ENCODE measurements at regions not wholly inside any gene's neighbourhood (a gene's known extent, or its start where the extent isn't known, plus 50 kb on each side); places are given as distances from the start of the nearest gene placed in this dataset.

GRCh38 chr12:4220536-4221257 lies 52.9 kb upstream of the CCND2 start:
- H3K4me1 Mint-ChIP-seq = peaks cover 9% of the 10 kb centered on the region; the same call in 2 of the 3 replicates
- Histone ChIP-seq H4K20me1 (replicated peaks; ENCODE audit: insufficient read depth) (no peaks in the 10 kb centered on the region), H3K36me3 (ENCODE audit: insufficient read depth) (no peaks in the 10 kb centered on the region), H3K4me1 (ENCODE audit: insufficient read depth) (peaks cover 11% of the 10 kb centered on the region; the same call in 1 of the 2 replicates), H3K79me2 (replicated peaks; ENCODE audit: insufficient read depth) (no peaks in the 10 kb centered on the region), H3K4me3 (no peak overlapping the region), H3K27ac (ENCODE audit: low read depth) (no peak overlapping the region), H3F3A (replicated peaks; ENCODE audit: low read depth) (no peaks in the 10 kb centered on the region), H2AFZ (peak overlapping the region; percentile 78; the same call in 1 of the 2 replicates), H3K27me3 (ENCODE audit: insufficient read depth) (no peaks in the 10 kb centered on the region), H3K4me2 (no peak overlapping the region), H3K9me2 (ENCODE audit: insufficient read depth) (no peaks in the 10 kb centered on the region; the same call in none of the 2 replicates)
- DNase-seq (ENCODE audit: low spot score) = no peak
- H3K4me3 Mint-ChIP-seq = no peak overlapping the region
- no peaks in the 10 kb centered on the region for H3K36me3 Mint-ChIP-seq (ENCODE audit: low read depth)
- H3K27me3 Mint-ChIP-seq (ENCODE audit: insufficient read depth, low read depth, poor library complexity) = peaks cover 12% of the 10 kb centered on the region
- ATAC-seq = no peak
- no peak overlapping the region for H3K27ac Mint-ChIP-seq
- TF ChIP-seq EZH2 (IDR thresholded peaks at IDR 0.05; ENCODE audit: low read depth, unreplicated experiment) (no peak), ZNF462 (CRISPR knock-in tag; IDR thresholded peaks at IDR 0.05) (no peak), CREB1 (CRISPR knock-in tag; IDR thresholded peaks at IDR 0.05; ENCODE audit: low read depth) (no peak), POLR2AphosphoS5 (IDR thresholded peaks at IDR 0.05; ENCODE audit: low read depth) (no peak), EZH2phosphoT487 (IDR thresholded peaks at IDR 0.05; ENCODE audit: unreplicated experiment) (no peak), ZNF114 (CRISPR knock-in tag; IDR thresholded peaks at IDR 0.05) (no peak), ZNF331 (CRISPR knock-in tag; IDR thresholded peaks at IDR 0.05; ENCODE audit: low read depth) (no peak), CTCF (conservative IDR thresholded peaks at IDR 0.05; ENCODE audit: low read depth in 2 of 2) (no peak), NANOG (IDR thresholded peaks at IDR 0.05; ENCODE audit: borderline replicate concordance) (no peak), JUNB (IDR thresholded peaks at IDR 0.05; ENCODE audit: unreplicated experiment) (no peak), STAT1 (IDR thresholded peaks at IDR 0.05; ENCODE audit: unreplicated experiment) (no peak), REST (IDR thresholded peaks at IDR 0.05; ENCODE audit: unreplicated experiment) (no peak), ETS1 (IDR thresholded peaks at IDR 0.05) (no peak)
- peaks cover 3% of the 10 kb centered on the region; the same call in 1 of the 3 replicates for H3K9me3 Mint-ChIP-seq

Data from GM23338 (cell line).